Fibroblast of lung (primary cell): ENCODE measurements at regions not wholly inside any gene's neighbourhood (a gene's known extent, or its start where the extent isn't known, plus 50 kb on each side); places are given as distances from the start of the nearest gene placed in this dataset.

Experiments
- CTCF ChIP-seq, 2 donors: IDR thresholded peaks in 1 of 2; conservative IDR thresholded peaks in 1 of 2; 1 replicate in 1 of 2; 2 replicates in 1 of 2; pipeline ENCODE4 v1.5.1; 2011 to 2012; ENCODE audit warnings: low read length in 2 of 2, control low read depth in 1 of 2, inconsistent platforms in 1 of 2, low read depth in 1 of 2, mild to moderate bottlenecking in 1 of 2
- EZH2 ChIP-seq: IDR thresholded peaks from 2 replicates; pipeline ENCODE4 v1.5.1; 2012; ENCODE audit warnings: low read length, control low read depth, mild to moderate bottlenecking; ENCODE audit errors: missing control alignments

- TF ChIP-seq EZH2, result no peak
- TF ChIP-seq CTCF (conservative IDR thresholded peaks at IDR 0.05 in 1 of 2, IDR thresholded peaks at IDR 0.05 in 1 of 2; ENCODE audit: low read depth in 1 of 2, low read length in 2 of 2), result no peak
Observed at GRCh38 chr20:56909918-56910714, 281.0 kb downstream of the TFAP2C start.
